Panc1 (cell line): ENCODE measurements at regions not wholly inside any gene's neighbourhood (a gene's known extent, or its start where the extent isn't known, plus 50 kb on each side); places are given as distances from the start of the nearest gene placed in this dataset.
"Not testable (repeated sequence)": the region's sequence is repeated elsewhere in the genome, so short reads cannot be mapped to it uniquely, and the experiment has no call there.

Experiments
- ATAC-seq: fragments of 200-7000 bp; cut with Tn5 transposase; 2 replicates; pipeline ENCODE4 v1.9.1; 2020; ENCODE audit warnings: mild to moderate bottlenecking, moderate library complexity
- BruUV-seq: library from RNA; stranded (reverse); fragments of 400-500 nt; replicated peaks from 2 replicates; lab custom pipeline; 2021; lab: Mats Ljungman, UMichigan
- CTCF ChIA-PET: fragments of 300-600 bp; sonication (Branson Sonifier 250); formaldehyde crosslinking; loops from one replicate; lab custom pipeline; 2022; ENCODE audit warnings: antibody characterized with exemption; lab: Charles Lee
- POLR2A ChIA-PET: fragments of 300-600 bp; sonication (Branson Sonifier 250); formaldehyde crosslinking; loops from one replicate; lab custom pipeline; 2022; ENCODE audit warnings: antibody characterized with exemption; lab: Charles Lee
- DNase-seq: peaks from one replicate; pipeline ENCODE4 v3.0.0-alpha.2; 2010; ENCODE audit warnings: low read depth, low spot score
- H3K27ac ChIP-seq: 2 replicates; pipeline ENCODE4 v1.5.1; 2011; ENCODE audit warnings: mild to moderate bottlenecking, low read length, inconsistent platforms
- H3K27me3 ChIP-seq: fragments of 200-500 bp; sonication (Bioruptor generic); 2 replicates; pipeline ENCODE4 v1.6.0; 2014; ENCODE audit warnings: low read length, inconsistent platforms; ENCODE audit not compliant: control insufficient read depth, insufficient read depth
- H3K36me3 ChIP-seq: fragments of 200-500 bp; sonication (Bioruptor generic); 2 replicates; pipeline ENCODE4 v1.5.1; 2014; ENCODE audit warnings: inconsistent platforms, mild to moderate bottlenecking, low read length, moderate library complexity; ENCODE audit not compliant: control insufficient read depth, insufficient read depth
- H3K4me1 ChIP-seq: 2 replicates; pipeline ENCODE4 v1.5.1; 2011; ENCODE audit warnings: inconsistent platforms, mild to moderate bottlenecking, low read length, moderate library complexity; ENCODE audit not compliant: control insufficient read depth, insufficient read depth
- H3K4me3 ChIP-seq, 2 experiments: 2 replicates each; pipeline ENCODE4 v1.5.1; 2011 to 2012; ENCODE audit warnings: low read depth in 2 of 2, low read length in 2 of 2, mild to moderate bottlenecking in 2 of 2, inconsistent platforms in 1 of 2, moderate library complexity in 1 of 2
- H3K9me3 ChIP-seq: fragments of 200-500 bp; sonication (Bioruptor generic); 2 replicates; pipeline ENCODE4 v1.5.1; 2014; ENCODE audit warnings: low read depth, mild to moderate bottlenecking, inconsistent platforms, low read length, moderate library complexity; ENCODE audit not compliant: control insufficient read depth, insufficient read depth
- POLR2AphosphoS5 ChIP-seq: IDR thresholded peaks from 2 replicates; pipeline ENCODE4 v1.6.1; 2012; ENCODE audit warnings: mild to moderate bottlenecking, low read depth, low read length, moderate library complexity
- SIN3A ChIP-seq: IDR thresholded peaks from 2 replicates; pipeline ENCODE4 v1.6.1; 2012; ENCODE audit warnings: low read depth, mild to moderate bottlenecking, low read length, moderate library complexity, borderline replicate concordance; ENCODE audit not compliant: insufficient read depth
- TCF7L2 ChIP-seq: IDR thresholded peaks from 2 replicates; pipeline ENCODE4 v1.6.1; 2011; ENCODE audit warnings: mild to moderate bottlenecking, low read depth, low read length, inconsistent platforms
- in situ Hi-C: cut with HindIII; loops from 2 replicates; pipeline ENCODE4 v1.10.0; 2016; ENCODE audit warnings: low sequenced_read_pairs, low pct_unique_long_range_greater_than_20kb
- intact Hi-C: fragments of 100-400 bp; cut with micrococcal nuclease; formaldehyde crosslinking; loops from one replicate; pipeline ENCODE4 v1.10.0; 2022; ENCODE audit not compliant: unreplicated experiment
- TF ChIP-seq, protein P1 (sequence below), 2 experiments: IDR thresholded peaks; 2 replicates each; pipeline ENCODE4 v1.6.1; 2011 to 2012; ENCODE audit warnings: low read depth in 2 of 2, control low read depth in 1 of 2, low read length in 1 of 2, mild to moderate bottlenecking in 1 of 2, moderate library complexity in 1 of 2; ENCODE audit not compliant: insufficient read depth in 1 of 2
- TF ChIP-seq, protein P2 (sequence below): fragments of 450-650 bp; IDR thresholded peaks from 2 replicates; pipeline ENCODE4 v1.5.1; 2017; ENCODE audit warnings: mild to moderate bottlenecking

DNA sequence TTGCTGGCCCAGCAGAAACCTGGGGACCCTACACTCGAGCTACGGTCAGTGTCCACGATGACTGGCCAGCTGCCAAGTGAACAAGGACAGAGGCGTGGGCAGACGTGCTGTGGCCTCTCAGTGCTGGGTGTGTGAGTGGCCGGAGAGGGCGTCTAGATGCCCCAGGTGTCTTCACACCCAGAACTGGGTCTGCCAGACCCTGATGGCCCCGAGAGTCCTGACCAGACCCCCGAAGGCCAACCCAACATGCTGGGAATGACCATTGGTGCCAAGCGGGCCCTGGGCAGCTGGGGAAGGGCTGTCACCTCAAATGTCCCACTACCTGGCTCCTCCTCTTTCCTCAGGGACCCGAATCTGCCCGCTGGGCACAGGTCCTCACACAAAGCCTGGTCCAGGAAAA is 104.5 kb upstream of the SULF2 start:
- CTCF ChIA-PET, H3K9me3 ChIP-seq, POLR2A ChIA-PET, in situ Hi-C loops, H3K4me1 ChIP-seq, BruUV-seq, H3K27ac ChIP-seq, H3K4me3 ChIP-seq, DNase-seq, H3K36me3 ChIP-seq, H3K27me3 ChIP-seq, ATAC-seq: not testable (repeated sequence)
- intact Hi-C loops, result loop anchor here (5.0 kb wide), 1 partner anchor 628 kb away; no protein-coding TSS in a partner anchor

DNA sequence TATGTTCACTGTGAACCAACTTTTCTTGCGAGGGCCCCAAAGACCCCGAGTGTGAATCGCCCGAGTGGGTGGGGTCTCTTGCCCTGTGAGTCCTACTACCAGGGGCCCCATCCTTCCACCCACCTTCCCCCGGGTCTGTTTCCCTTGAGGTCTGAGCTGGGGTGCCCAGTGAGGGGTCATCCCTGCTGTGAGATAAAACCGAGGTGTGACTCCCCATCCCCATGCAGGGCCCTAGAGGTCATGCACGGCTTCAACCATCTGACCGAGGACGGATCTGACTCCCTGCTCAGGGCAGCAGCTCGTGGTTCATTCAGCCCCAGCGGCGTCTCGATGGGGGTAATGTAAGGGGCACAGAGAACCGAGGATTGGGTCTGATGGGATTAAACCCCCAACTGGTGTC is 103.1 kb upstream of the SULF2 start:
- in situ Hi-C loops, result no loop called here
- TF ChIP-seq, protein P1, sequence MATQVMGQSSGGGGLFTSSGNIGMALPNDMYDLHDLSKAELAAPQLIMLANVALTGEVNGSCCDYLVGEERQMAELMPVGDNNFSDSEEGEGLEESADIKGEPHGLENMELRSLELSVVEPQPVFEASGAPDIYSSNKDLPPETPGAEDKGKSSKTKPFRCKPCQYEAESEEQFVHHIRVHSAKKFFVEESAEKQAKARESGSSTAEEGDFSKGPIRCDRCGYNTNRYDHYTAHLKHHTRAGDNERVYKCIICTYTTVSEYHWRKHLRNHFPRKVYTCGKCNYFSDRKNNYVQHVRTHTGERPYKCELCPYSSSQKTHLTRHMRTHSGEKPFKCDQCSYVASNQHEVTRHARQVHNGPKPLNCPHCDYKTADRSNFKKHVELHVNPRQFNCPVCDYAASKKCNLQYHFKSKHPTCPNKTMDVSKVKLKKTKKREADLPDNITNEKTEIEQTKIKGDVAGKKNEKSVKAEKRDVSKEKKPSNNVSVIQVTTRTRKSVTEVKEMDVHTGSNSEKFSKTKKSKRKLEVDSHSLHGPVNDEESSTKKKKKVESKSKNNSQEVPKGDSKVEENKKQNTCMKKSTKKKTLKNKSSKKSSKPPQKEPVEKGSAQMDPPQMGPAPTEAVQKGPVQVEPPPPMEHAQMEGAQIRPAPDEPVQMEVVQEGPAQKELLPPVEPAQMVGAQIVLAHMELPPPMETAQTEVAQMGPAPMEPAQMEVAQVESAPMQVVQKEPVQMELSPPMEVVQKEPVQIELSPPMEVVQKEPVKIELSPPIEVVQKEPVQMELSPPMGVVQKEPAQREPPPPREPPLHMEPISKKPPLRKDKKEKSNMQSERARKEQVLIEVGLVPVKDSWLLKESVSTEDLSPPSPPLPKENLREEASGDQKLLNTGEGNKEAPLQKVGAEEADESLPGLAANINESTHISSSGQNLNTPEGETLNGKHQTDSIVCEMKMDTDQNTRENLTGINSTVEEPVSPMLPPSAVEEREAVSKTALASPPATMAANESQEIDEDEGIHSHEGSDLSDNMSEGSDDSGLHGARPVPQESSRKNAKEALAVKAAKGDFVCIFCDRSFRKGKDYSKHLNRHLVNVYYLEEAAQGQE (IDR thresholded peaks at IDR 0.05; ENCODE audit: insufficient read depth in 1 of 2, low read depth in 2 of 2, low read length in 1 of 2), result no peak
- TF ChIP-seq TCF7L2, result no peak
- no peak for TF ChIP-seq SIN3A
- TF ChIP-seq, protein P2, sequence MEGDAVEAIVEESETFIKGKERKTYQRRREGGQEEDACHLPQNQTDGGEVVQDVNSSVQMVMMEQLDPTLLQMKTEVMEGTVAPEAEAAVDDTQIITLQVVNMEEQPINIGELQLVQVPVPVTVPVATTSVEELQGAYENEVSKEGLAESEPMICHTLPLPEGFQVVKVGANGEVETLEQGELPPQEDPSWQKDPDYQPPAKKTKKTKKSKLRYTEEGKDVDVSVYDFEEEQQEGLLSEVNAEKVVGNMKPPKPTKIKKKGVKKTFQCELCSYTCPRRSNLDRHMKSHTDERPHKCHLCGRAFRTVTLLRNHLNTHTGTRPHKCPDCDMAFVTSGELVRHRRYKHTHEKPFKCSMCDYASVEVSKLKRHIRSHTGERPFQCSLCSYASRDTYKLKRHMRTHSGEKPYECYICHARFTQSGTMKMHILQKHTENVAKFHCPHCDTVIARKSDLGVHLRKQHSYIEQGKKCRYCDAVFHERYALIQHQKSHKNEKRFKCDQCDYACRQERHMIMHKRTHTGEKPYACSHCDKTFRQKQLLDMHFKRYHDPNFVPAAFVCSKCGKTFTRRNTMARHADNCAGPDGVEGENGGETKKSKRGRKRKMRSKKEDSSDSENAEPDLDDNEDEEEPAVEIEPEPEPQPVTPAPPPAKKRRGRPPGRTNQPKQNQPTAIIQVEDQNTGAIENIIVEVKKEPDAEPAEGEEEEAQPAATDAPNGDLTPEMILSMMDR, result no peak
- no peak for TF ChIP-seq POLR2AphosphoS5
- Histone ChIP-seq H3K4me3 (no peak overlapping the region), H3K27ac (no peak overlapping the region), H3K9me3 (no peaks in the 10 kb centered on the region), H3K27me3 (peaks cover 6% of the 10 kb centered on the region; the same call in 1 of the 2 replicates), H3K4me1 (no peaks in the 10 kb centered on the region), H3K36me3 (no peaks in the 10 kb centered on the region)
- intact Hi-C loops, result no loop called here
- POLR2A ChIA-PET, result no interaction called here
- CTCF ChIA-PET, result no interaction called here
- DNase-seq (no peak), ATAC-seq (no peak)
- BruUV-seq, result no TSS peak

GRCh38 chr20:47887477-47888080 is 102.3 kb upstream of the SULF2 start:
- intact Hi-C loops (no loop called here), in situ Hi-C loops (no loop called here)
- Histone ChIP-seq H3K4me1 (no peaks in the 10 kb centered on the region), H3K9me3 (no peaks in the 10 kb centered on the region), H3K4me3 (no peak overlapping the region), H3K27me3 (peaks cover 6% of the 10 kb centered on the region; the same call in 1 of the 2 replicates), H3K27ac (no peak overlapping the region), H3K36me3 (no peaks in the 10 kb centered on the region)
- DNase-seq, result no peak
- BruUV-seq, result no TSS peak
- ChIA-PET CTCF (no interaction called here), POLR2A (no interaction called here)
- TF ChIP-seq, protein P2, result no peak
- TF ChIP-seq TCF7L2 (no peak), POLR2AphosphoS5 (no peak), SIN3A (no peak)
- TF ChIP-seq, protein P1 (IDR thresholded peaks at IDR 0.05; ENCODE audit: insufficient read depth in 1 of 2, low read depth in 2 of 2, low read length in 1 of 2), result no peak
- no peak for ATAC-seq
